ENCODE measurements at regions not wholly inside any gene's neighbourhood (a gene's known extent, or its start where the extent isn't known, plus 50 kb on each side); places are given as distances from the start of the nearest gene placed in this dataset.

DNA sequence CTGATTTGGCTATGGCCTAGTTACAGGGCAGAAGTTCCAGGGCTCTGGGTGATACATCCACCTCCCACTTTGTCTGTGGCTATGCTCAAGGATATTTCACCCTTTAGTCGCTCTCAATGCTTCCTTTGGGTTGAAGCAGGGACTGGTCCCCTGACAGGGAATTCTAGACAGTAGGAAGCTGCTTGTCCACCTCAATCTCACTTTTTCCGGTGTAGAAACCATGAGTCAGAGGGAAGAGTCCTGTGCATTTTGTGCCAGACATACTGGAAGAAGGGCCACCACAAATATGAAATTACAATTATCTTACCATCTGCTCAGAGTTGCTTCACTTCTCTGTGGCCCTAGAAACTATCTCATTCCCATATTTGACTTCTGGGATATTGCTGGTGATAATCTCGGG, 413.7 kb upstream of the FAT3 start:
- Histone ChIP-seq H3K36me3 (replicated peaks in 1 of 2; ENCODE audit: control insufficient read depth in 1 of 2, insufficient read depth in 2 of 2, low read length in 2 of 2) (no peaks in the 10 kb centered on the region), H3K4me2 (replicated peaks; ENCODE audit: extremely low read depth, low read length, poor library complexity, severe bottlenecking) (no peak overlapping the region), H3K9me3 (replicated peaks in 1 of 2; ENCODE audit: control insufficient read depth in 1 of 2, insufficient read depth in 1 of 2, low read length in 2 of 2) (peaks cover 0 to 7% of the 10 kb centered on the region in 2 donors), H2AFZ (ENCODE audit: insufficient read depth, low read depth, low read length, poor library complexity, severe bottlenecking) (no peak overlapping the region), H3K9ac (ENCODE audit: insufficient read depth, low read length, poor library complexity, severe bottlenecking) (no peak overlapping the region), H3K4me1 (ENCODE audit: control insufficient read depth in 1 of 2, insufficient read depth in 2 of 2, low read length in 2 of 2) (no peaks in the 10 kb centered on the region), H4K20me1 (ENCODE audit: insufficient read depth, low read length) (no peaks in the 10 kb centered on the region), H3K27ac (ENCODE audit: low read depth in 1 of 2, low read length in 2 of 2) (no peak overlapping the region), H3K79me2 (ENCODE audit: insufficient read depth, low read length) (no peaks in the 10 kb centered on the region), H3K27me3 (ENCODE audit: control insufficient read depth in 2 of 2, insufficient read depth in 2 of 2, low read length in 2 of 2) (no peaks in the 10 kb centered on the region), H3K4me3 (replicated peaks in 1 of 3; ENCODE audit: low read depth in 2 of 3, low read length in 3 of 3) (no peak overlapping the region)
- Mint-ChIP-seq H3K36me3 (no peaks in the 10 kb centered on the region), H3K9me3 (peaks cover 0 to 8% (median 4%) of the 10 kb centered on the region in 7 donors), H3K4me3 (no peak overlapping the region), H3K4me1 (no peaks in the 10 kb centered on the region), H3K27me3 (ENCODE audit: low read depth in 3 of 3) (peaks cover 0 to 3% (median 2%) of the 10 kb centered on the region in 3 donors), H3K27ac (no peak overlapping the region)
- TF ChIP-seq CTCF (IDR thresholded peaks at IDR 0.05), result no peak
- intact Hi-C loops (cut with micrococcal nuclease), result no loop called here
- DNase-seq, result no peak
- 90% methylated on average over 2 of the region's 3 CpGs for WGBS (ENCODE audit: insufficient coverage)

DNA sequence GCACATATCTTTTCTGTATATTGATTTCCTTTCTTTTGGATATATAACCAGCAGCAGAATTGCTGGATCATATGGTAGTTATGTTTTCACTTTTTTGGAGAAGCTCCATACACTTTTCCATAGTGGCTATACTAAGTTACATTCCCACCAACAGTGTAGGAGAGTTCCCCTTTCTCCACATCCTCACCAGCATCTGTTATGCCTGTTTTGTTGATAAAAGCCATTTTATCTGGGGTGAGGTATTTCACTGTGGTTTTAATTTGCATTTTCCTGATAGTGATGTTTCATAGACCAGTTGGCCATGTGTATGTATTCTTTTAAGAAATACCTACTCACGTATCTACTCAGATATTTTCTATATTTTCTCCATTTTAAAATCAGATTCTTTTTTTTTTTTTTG, 419.3 kb upstream of the FAT3 start:
- Histone ChIP-seq H3K27ac (ENCODE audit: low read depth in 1 of 2, low read length in 2 of 2) (no peak overlapping the region), H4K20me1 (ENCODE audit: insufficient read depth, low read length) (no peaks in the 10 kb centered on the region), H3K79me2 (ENCODE audit: insufficient read depth, low read length) (no peaks in the 10 kb centered on the region), H3K4me3 (replicated peaks in 1 of 3; ENCODE audit: low read depth in 2 of 3, low read length in 3 of 3) (no peak overlapping the region), H3K4me2 (replicated peaks; ENCODE audit: extremely low read depth, low read length, poor library complexity, severe bottlenecking) (no peak overlapping the region), H3K36me3 (replicated peaks in 1 of 2; ENCODE audit: control insufficient read depth in 1 of 2, insufficient read depth in 2 of 2, low read length in 2 of 2) (no peaks in the 10 kb centered on the region), H2AFZ (ENCODE audit: insufficient read depth, low read depth, low read length, poor library complexity, severe bottlenecking) (no peak overlapping the region), H3K27me3 (ENCODE audit: control insufficient read depth in 2 of 2, insufficient read depth in 2 of 2, low read length in 2 of 2) (no peaks in the 10 kb centered on the region), H3K4me1 (ENCODE audit: control insufficient read depth in 1 of 2, insufficient read depth in 2 of 2, low read length in 2 of 2) (no peaks in the 10 kb centered on the region), H3K9ac (ENCODE audit: insufficient read depth, low read length, poor library complexity, severe bottlenecking) (no peak overlapping the region), H3K9me3 (replicated peaks in 1 of 2; ENCODE audit: control insufficient read depth in 1 of 2, insufficient read depth in 1 of 2, low read length in 2 of 2) (no peaks in the 10 kb centered on the region)
- H3K9me3 Mint-ChIP-seq, result peaks cover 0 to 3% (median 0%) of the 10 kb centered on the region in 7 donors
- no CpG with 5 or more reads among the region's 1 CpG for WGBS (ENCODE audit: insufficient coverage)
- no peaks in the 10 kb centered on the region for H3K36me3 Mint-ChIP-seq
- no peak overlapping the region for H3K4me3 Mint-ChIP-seq
- peaks cover 2 to 3% (median 3%) of the 10 kb centered on the region in 3 donors for H3K27me3 Mint-ChIP-seq (ENCODE audit: low read depth in 3 of 3)
- H3K4me1 Mint-ChIP-seq, result no peaks in the 10 kb centered on the region
- TF ChIP-seq CTCF (IDR thresholded peaks at IDR 0.05), result no peak
- DNase-seq, result no peak
- intact Hi-C loops (cut with micrococcal nuclease), result no loop called here
- H3K27ac Mint-ChIP-seq, result no peak overlapping the region

Data from CD14-positive monocyte (primary cell).